IgD-negative memory B cell (primary cell): ENCODE measurements at regions not wholly inside any gene's neighbourhood (a gene's known extent, or its start where the extent isn't known, plus 50 kb on each side); places are given as distances from the start of the nearest gene placed in this dataset.

Source experiments
- H3K27ac Mint-ChIP-seq, 3 donors: one replicate each; pipeline ENCODE4 v1.8.0; 2020 to 2022; ENCODE audit warnings: mild to moderate bottlenecking in 3 of 3, mixed read lengths in 3 of 3, moderate library complexity in 1 of 3
- H3K27me3 Mint-ChIP-seq: one replicate; pipeline ENCODE4 v1.8.0; 2021; ENCODE audit warnings: mixed read lengths
- H3K36me3 Mint-ChIP-seq: one replicate; pipeline ENCODE4 v1.8.0; 2020; ENCODE audit warnings: mild to moderate bottlenecking, mixed read lengths
- H3K4me1 Mint-ChIP-seq, 3 donors: one replicate each; pipeline ENCODE4 v1.8.0; 2020 to 2022; ENCODE audit warnings: mixed read lengths in 3 of 3, mild to moderate bottlenecking in 1 of 3
- H3K4me3 Mint-ChIP-seq, 4 donors: one replicate each; pipeline ENCODE4 v1.8.0; 2020 to 2022; ENCODE audit warnings: mild to moderate bottlenecking in 4 of 4, mixed read lengths in 4 of 4, moderate library complexity in 3 of 4
- H3K9me3 Mint-ChIP-seq, 3 donors: one replicate each; pipeline ENCODE4 v1.8.0; 2020 to 2021; ENCODE audit warnings: mixed read lengths in 3 of 3, mild to moderate bottlenecking in 1 of 3

- peaks cover 1% of the 10 kb centered on the region for H3K27me3 Mint-ChIP-seq
- peaks cover 2% of the 10 kb centered on the region for H3K36me3 Mint-ChIP-seq
- no peak overlapping the region for H3K4me3 Mint-ChIP-seq
- no peak overlapping the region for H3K27ac Mint-ChIP-seq
- H3K4me1 Mint-ChIP-seq = peaks cover 7 to 17% (median 15%) of the 10 kb centered on the region in 3 donors
- H3K9me3 Mint-ChIP-seq = peaks cover 0 to 2% (median 0%) of the 10 kb centered on the region in 3 donors
Observed at GRCh38 chr5:6184481-6184880, 193.9 kb downstream of the MED10 start.

GRCh38 chr5:6183391-6184390, 194.7 kb downstream of the MED10 start:
- H3K4me3 Mint-ChIP-seq = no peak overlapping the region
- peaks cover 7 to 15% (median 12%) of the 10 kb centered on the region in 3 donors for H3K4me1 Mint-ChIP-seq

GRCh38 chr5:6182271-6182815, 196.0 kb downstream of the MED10 start:
- peaks cover 0 to 5% (median under 1%) of the 10 kb centered on the region in 3 donors for H3K4me1 Mint-ChIP-seq
- peaks cover 0 to under 1% (median under 1%) of the 10 kb centered on the region in 3 donors for H3K9me3 Mint-ChIP-seq
- no peak overlapping the region for H3K27ac Mint-ChIP-seq
- H3K36me3 Mint-ChIP-seq = peaks cover 2% of the 10 kb centered on the region
- H3K4me3 Mint-ChIP-seq = peak overlapping the region in 1 of 4 donors; percentile 55
- H3K27me3 Mint-ChIP-seq = peaks cover 1% of the 10 kb centered on the region

More at GRCh38 chr5:6183391-6184390, 194.7 kb downstream of the MED10 start:
- Mint-ChIP-seq H3K27me3 (peaks cover 1% of the 10 kb centered on the region), H3K9me3 (peaks cover 0 to 2% (median 0%) of the 10 kb centered on the region in 3 donors), H3K36me3 (peaks cover 2% of the 10 kb centered on the region), H3K27ac (no peak overlapping the region)

GRCh38 chr5:6181871-6182270, 196.5 kb downstream of the MED10 start:
- Mint-ChIP-seq H3K4me3 (peak overlapping the region in 1 of 4 donors; percentile 55), H3K27ac (peak overlapping the region in 1 of 3 donors; percentile 24), H3K9me3 (peaks cover 0 to 3% (median 0%) of the 10 kb centered on the region in 3 donors), H3K27me3 (peaks cover 1% of the 10 kb centered on the region), H3K4me1 (peaks cover 0 to 5% (median 0%) of the 10 kb centered on the region in 3 donors), H3K36me3 (peaks cover 2% of the 10 kb centered on the region)

- Mint-ChIP-seq H3K4me1 (peaks cover 0 to 5% (median 0%) of the 10 kb centered on the region in 3 donors), H3K4me3 (no peak overlapping the region), H3K27ac (peak overlapping the region in 1 of 3 donors; percentile 24), H3K36me3 (peaks cover 2% of the 10 kb centered on the region), H3K9me3 (peaks cover 0 to 3% (median 0%) of the 10 kb centered on the region in 3 donors), H3K27me3 (peaks cover 1% of the 10 kb centered on the region)
Observed at GRCh38 chr5:6181147-6181729, 197.1 kb downstream of the MED10 start.

GRCh38 chr5:6180231-6180872, 198.0 kb downstream of the MED10 start:
- H3K27ac Mint-ChIP-seq = no peak overlapping the region
- H3K4me1 Mint-ChIP-seq = peaks cover 0 to 8% (median 0%) of the 10 kb centered on the region in 3 donors
- peaks cover 1% of the 10 kb centered on the region for H3K27me3 Mint-ChIP-seq
- peaks cover 0 to 3% (median 1%) of the 10 kb centered on the region in 3 donors for H3K9me3 Mint-ChIP-seq
- H3K4me3 Mint-ChIP-seq = no peak overlapping the region
- peaks cover under 1% of the 10 kb centered on the region for H3K36me3 Mint-ChIP-seq

GRCh38 chr5:6178846-6179532, 199.4 kb downstream of the MED10 start:
- H3K4me3 Mint-ChIP-seq = no peak overlapping the region

GRCh38 chr5:6177926-6178325, 200.4 kb downstream of the MED10 start:
- no peak overlapping the region for H3K27ac Mint-ChIP-seq
- no peak overlapping the region for H3K4me3 Mint-ChIP-seq
- peaks cover 1% of the 10 kb centered on the region for H3K27me3 Mint-ChIP-seq
- H3K4me1 Mint-ChIP-seq = peaks cover 0 to 6% (median 0%) of the 10 kb centered on the region in 3 donors
- peaks cover 1 to 5% (median 4%) of the 10 kb centered on the region in 3 donors for H3K9me3 Mint-ChIP-seq
- H3K36me3 Mint-ChIP-seq = no peaks in the 10 kb centered on the region

More at GRCh38 chr5:6178846-6179532, 199.4 kb downstream of the MED10 start:
- Mint-ChIP-seq H3K9me3 (peaks cover 0 to 3% (median 1%) of the 10 kb centered on the region in 3 donors), H3K27me3 (peaks cover 1% of the 10 kb centered on the region), H3K27ac (no peak overlapping the region), H3K36me3 (no peaks in the 10 kb centered on the region), H3K4me1 (peaks cover 0 to 6% (median 0%) of the 10 kb centered on the region in 3 donors)

- peaks cover 1 to 9% (median 7%) of the 10 kb centered on the region in 3 donors for H3K9me3 Mint-ChIP-seq
- H3K36me3 Mint-ChIP-seq = no peaks in the 10 kb centered on the region
- H3K27me3 Mint-ChIP-seq = no peaks in the 10 kb centered on the region
- H3K27ac Mint-ChIP-seq = peak overlapping the region in 1 of 3 donors; percentile 20
- peaks cover 0 to 5% (median 0%) of the 10 kb centered on the region in 3 donors for H3K4me1 Mint-ChIP-seq
- H3K4me3 Mint-ChIP-seq = no peak overlapping the region
Observed at GRCh38 chr5:6176102-6176693, 202.1 kb downstream of the MED10 start.

GRCh38 chr5:6175172-6175854, 203.0 kb downstream of the MED10 start:
- H3K4me1 Mint-ChIP-seq = peaks cover 0 to 5% (median 0%) of the 10 kb centered on the region in 3 donors
- no peaks in the 10 kb centered on the region for H3K36me3 Mint-ChIP-seq
- H3K27ac Mint-ChIP-seq = no peak overlapping the region
- no peaks in the 10 kb centered on the region for H3K27me3 Mint-ChIP-seq
- peaks cover 1 to 9% (median 7%) of the 10 kb centered on the region in 3 donors for H3K9me3 Mint-ChIP-seq
- no peak overlapping the region for H3K4me3 Mint-ChIP-seq

- Mint-ChIP-seq H3K27ac (no peak overlapping the region), H3K4me3 (no peak overlapping the region), H3K36me3 (no peaks in the 10 kb centered on the region), H3K4me1 (no peaks in the 10 kb centered on the region), H3K9me3 (peaks cover 2 to 9% (median 7%) of the 10 kb centered on the region in 3 donors), H3K27me3 (peaks cover 9% of the 10 kb centered on the region)
Observed at GRCh38 chr5:6169660-6170059, 208.7 kb downstream of the MED10 start.

GRCh38 chr5:6166698-6167394, 211.5 kb downstream of the MED10 start:
- H3K4me3 Mint-ChIP-seq = no peak overlapping the region
- peaks cover 0 to 3% (median 2%) of the 10 kb centered on the region in 3 donors for H3K9me3 Mint-ChIP-seq
- H3K4me1 Mint-ChIP-seq = peaks cover 0 to 2% (median 0%) of the 10 kb centered on the region in 3 donors
- no peaks in the 10 kb centered on the region for H3K36me3 Mint-ChIP-seq
- H3K27ac Mint-ChIP-seq = no peak overlapping the region
- H3K27me3 Mint-ChIP-seq = peaks cover 16% of the 10 kb centered on the region

GRCh38 chr5:6163913-6164312, 214.4 kb downstream of the MED10 start:
- Mint-ChIP-seq H3K36me3 (no peaks in the 10 kb centered on the region), H3K27ac (no peak overlapping the region), H3K4me3 (no peak overlapping the region), H3K4me1 (peaks cover 0 to 2% (median 0%) of the 10 kb centered on the region in 3 donors), H3K9me3 (peaks cover 0 to 3% (median 2%) of the 10 kb centered on the region in 3 donors), H3K27me3 (peaks cover 14% of the 10 kb centered on the region)
